GM13977 (cell line): ENCODE measurements at regions not wholly inside any gene's neighbourhood (a gene's known extent, or its start where the extent isn't known, plus 50 kb on each side); places are given as distances from the start of the nearest gene placed in this dataset.

Source experiments
- DNase-seq: peaks from one replicate; pipeline ENCODE4 v3.0.0; 2012; ENCODE audit warnings: low spot score
- in situ Hi-C: fragments of 300-500 bp; cut with MboI; formaldehyde crosslinking; loops from one replicate; pipeline ENCODE4 v1.12.0; 2022; ENCODE audit warnings: low sequenced_read_pairs, low pct_unique_long_range_greater_than_20kb, mixed read lengths, inconsistent platforms; ENCODE audit not compliant: unreplicated experiment
- TF ChIP-seq, protein P1 (sequence below): IDR thresholded peaks from 2 replicates; pipeline ENCODE4 v1.5.1; 2012; ENCODE audit warnings: mild to moderate bottlenecking, control low read depth; ENCODE audit not compliant: insufficient read depth; ENCODE audit errors: extremely low read depth, missing control alignments

DNA sequence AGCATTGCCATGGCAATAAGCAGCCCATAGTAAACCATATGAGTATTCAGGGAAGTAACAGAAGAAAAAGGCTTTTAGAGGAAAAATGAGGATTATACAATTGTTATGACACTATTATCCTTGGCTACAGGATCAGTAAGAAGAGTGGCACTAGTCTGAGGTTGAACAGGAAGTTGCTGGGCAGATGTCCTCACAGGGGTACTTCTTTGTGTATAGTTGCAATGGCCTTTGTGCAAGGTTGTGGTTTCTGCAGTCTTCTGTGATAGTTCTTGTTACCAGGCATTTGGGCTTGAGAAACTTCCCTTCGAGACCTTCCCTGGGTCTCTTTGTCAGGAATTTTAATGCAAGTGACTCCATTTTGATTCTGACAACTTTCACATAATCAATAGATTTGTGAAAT, 100.6 kb upstream of the ATP11B start:
- in situ Hi-C loops: no loop called here
- TF ChIP-seq, protein P1, sequence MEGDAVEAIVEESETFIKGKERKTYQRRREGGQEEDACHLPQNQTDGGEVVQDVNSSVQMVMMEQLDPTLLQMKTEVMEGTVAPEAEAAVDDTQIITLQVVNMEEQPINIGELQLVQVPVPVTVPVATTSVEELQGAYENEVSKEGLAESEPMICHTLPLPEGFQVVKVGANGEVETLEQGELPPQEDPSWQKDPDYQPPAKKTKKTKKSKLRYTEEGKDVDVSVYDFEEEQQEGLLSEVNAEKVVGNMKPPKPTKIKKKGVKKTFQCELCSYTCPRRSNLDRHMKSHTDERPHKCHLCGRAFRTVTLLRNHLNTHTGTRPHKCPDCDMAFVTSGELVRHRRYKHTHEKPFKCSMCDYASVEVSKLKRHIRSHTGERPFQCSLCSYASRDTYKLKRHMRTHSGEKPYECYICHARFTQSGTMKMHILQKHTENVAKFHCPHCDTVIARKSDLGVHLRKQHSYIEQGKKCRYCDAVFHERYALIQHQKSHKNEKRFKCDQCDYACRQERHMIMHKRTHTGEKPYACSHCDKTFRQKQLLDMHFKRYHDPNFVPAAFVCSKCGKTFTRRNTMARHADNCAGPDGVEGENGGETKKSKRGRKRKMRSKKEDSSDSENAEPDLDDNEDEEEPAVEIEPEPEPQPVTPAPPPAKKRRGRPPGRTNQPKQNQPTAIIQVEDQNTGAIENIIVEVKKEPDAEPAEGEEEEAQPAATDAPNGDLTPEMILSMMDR: no peak
- no peak for DNase-seq

GRCh38 chr3:182693723-182694122, 99.6 kb upstream of the ATP11B start:
- TF ChIP-seq, protein P1: no peak
- in situ Hi-C loops: no loop called here

GRCh38 chr3:182696916-182697315, 96.4 kb upstream of the ATP11B start:
- TF ChIP-seq, protein P1: no peak
- in situ Hi-C loops: no loop called here
- no peak for DNase-seq

More at GRCh38 chr3:182693723-182694122, 99.6 kb upstream of the ATP11B start:
- no peak for DNase-seq

DNA sequence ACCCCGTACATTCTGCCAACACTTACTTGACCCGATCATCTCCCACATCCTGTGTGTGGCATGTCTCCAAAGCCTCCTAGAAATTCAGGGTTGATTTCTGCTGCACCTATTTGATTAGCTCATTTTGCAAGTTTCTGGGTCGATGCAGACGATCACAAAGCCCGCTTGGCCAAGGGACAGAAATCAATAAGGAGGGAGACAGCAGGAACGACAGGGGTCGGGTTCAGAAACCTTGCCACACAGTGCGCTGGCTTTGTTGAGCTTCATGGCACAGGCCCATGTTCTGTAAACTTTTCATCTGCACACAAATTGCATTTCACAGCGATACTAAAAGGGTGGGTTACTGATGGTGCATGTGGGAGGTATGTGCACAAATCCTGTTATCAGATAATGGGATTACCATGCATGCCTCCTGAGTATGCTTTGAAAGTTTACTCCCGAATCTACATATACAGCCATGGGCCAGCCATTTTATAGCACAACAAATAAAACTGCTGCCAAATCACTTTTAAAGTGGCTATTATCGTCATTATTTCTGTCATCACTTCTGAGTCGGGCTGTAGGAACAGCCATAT, 95.9 kb upstream of the ATP11B start:
- DNase-seq: no peak
- in situ Hi-C loops: no loop called here
- TF ChIP-seq, protein P1: no peak

GRCh38 chr3:182698078-182698477, 95.2 kb upstream of the ATP11B start:
- TF ChIP-seq, protein P1: no peak
- in situ Hi-C loops: no loop called here
- no peak for DNase-seq

DNA sequence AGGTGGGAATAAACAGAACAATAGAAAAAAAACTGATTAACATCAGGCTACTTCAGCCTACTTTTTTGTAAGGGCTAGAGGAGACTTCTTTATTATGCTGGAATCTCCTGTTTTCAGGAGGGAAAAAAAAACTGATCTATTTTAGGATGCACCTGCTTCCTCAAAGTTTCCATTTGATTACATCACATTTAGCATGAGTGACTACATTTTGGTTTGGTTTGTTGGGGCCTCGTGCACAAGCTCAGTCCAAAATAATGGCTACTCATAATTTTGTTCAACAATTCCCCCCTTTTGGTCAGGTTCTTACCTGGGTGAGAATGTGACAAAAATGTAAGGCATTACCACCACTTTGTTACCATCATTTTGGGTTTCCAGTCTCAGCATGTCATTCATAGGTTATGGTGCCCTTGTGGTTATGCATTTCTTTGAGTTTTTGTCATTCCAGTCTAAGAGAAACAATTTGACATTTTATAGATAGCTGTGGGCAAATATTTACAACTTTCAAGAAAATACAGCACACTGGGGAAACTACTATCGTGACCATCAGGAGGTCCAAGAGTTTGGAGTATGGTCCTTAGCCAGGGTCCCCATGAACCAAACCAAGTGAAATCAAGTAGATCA, 93.6 kb upstream of the ATP11B start:
- TF ChIP-seq, protein P1: no peak
- in situ Hi-C loops: loop anchor here (25.0 kb wide), 2 partner anchors 138 to 688 kb away; no protein-coding TSS in a partner anchor

More for the DNA sequence above, 93.6 kb upstream of the ATP11B start:
- no peak for DNase-seq
